HEK293 (cell line): ENCODE measurements at regions not wholly inside any gene's neighbourhood (a gene's known extent, or its start where the extent isn't known, plus 50 kb on each side); places are given as distances from the start of the nearest gene placed in this dataset.

ENCODE experiments used
- CTCF ChIA-PET: fragments of 350-600 bp; formaldehyde crosslinking; extraction: SDS; loops from one replicate; lab custom pipeline; 2021; ENCODE audit warnings: antibody characterized with exemption; lab: Yijun Ruan, JAX
- POLR2A ChIA-PET: fragments of 300-600 bp; formaldehyde crosslinking; extraction: SDS; loops from one replicate; lab custom pipeline; 2020; ENCODE audit warnings: antibody characterized with exemption, inconsistent platforms; lab: Yijun Ruan, JAX
- H3K27ac ChIP-seq: fragments of 200-500 bp; sonication (Bioruptor generic); 2 replicates; pipeline ENCODE4 v1.5.1; 2014; ENCODE audit warnings: low read depth, low read length, control low read depth, inconsistent platforms; ENCODE audit errors: extremely low read depth
- H3K36me3 ChIP-seq, 2 experiments: fragments of 200-500 bp in 1 of 2; sonication (Bioruptor generic) in 1 of 2; 1 replicate in 1 of 2; 2 replicates in 1 of 2; pipeline ENCODE4 v1.5.1; 2014 to 2017; ENCODE audit warnings: inconsistent platforms in 2 of 2, low read length in 2 of 2; ENCODE audit not compliant: control insufficient read depth in 2 of 2, insufficient read depth in 1 of 2
- H3K4me1 ChIP-seq: fragments of 200-500 bp; sonication (Bioruptor generic); 2 replicates; pipeline ENCODE4 v1.5.1; 2014; ENCODE audit warnings: mild to moderate bottlenecking, low read length, inconsistent platforms; ENCODE audit not compliant: control insufficient read depth, insufficient read depth
- H3K4me3 ChIP-seq: 2 replicates; pipeline ENCODE4 v1.5.1; 2011; ENCODE audit warnings: low read depth, mild to moderate bottlenecking, control low read depth, low read length, moderate library complexity
- H3K9me3 ChIP-seq: fragments of 200-500 bp; sonication (Bioruptor generic); 2 replicates; pipeline ENCODE4 v1.5.1; 2014; ENCODE audit warnings: low read depth, low read length, inconsistent platforms; ENCODE audit not compliant: control insufficient read depth, insufficient read depth
- FEZF1 ChIP-seq: fragments of 450-650 bp; formaldehyde crosslinking; IDR thresholded peaks from 2 replicates; pipeline ENCODE4 v1.5.1; 2016; ENCODE audit warnings: missing biosample characterization, missing genetic modification characterization
- KLF1 ChIP-seq: fragments of 450-650 bp; formaldehyde crosslinking; IDR thresholded peaks from 2 replicates; pipeline ENCODE4 v1.5.1; 2016; ENCODE audit warnings: missing biosample characterization, missing genetic modification characterization
- KLF16 ChIP-seq: fragments of 450-650 bp; formaldehyde crosslinking; IDR thresholded peaks from 2 replicates; pipeline ENCODE4 v1.5.1; 2017; ENCODE audit warnings: missing biosample characterization, missing genetic modification characterization
- KLF8 ChIP-seq: fragments of 450-650 bp; formaldehyde crosslinking; IDR thresholded peaks from 2 replicates; pipeline ENCODE4 v1.5.1; 2016; ENCODE audit warnings: missing biosample characterization, missing genetic modification characterization
- SCRT1 ChIP-seq: fragments of 450-650 bp; formaldehyde crosslinking; IDR thresholded peaks from 2 replicates; pipeline ENCODE4 v1.5.1; 2016; ENCODE audit warnings: missing biosample characterization, missing genetic modification characterization, borderline replicate concordance
- SP2 ChIP-seq: fragments of 450-650 bp; formaldehyde crosslinking; IDR thresholded peaks from 2 replicates; pipeline ENCODE4 v1.5.1; 2016; ENCODE audit warnings: missing biosample characterization, missing genetic modification characterization
- TRIM28 ChIP-seq: IDR thresholded peaks from 2 replicates; pipeline ENCODE4 v1.6.1; 2011; ENCODE audit warnings: low read length, control low read depth, borderline replicate concordance
- ZBTB1 ChIP-seq: fragments of 450-650 bp; formaldehyde crosslinking; IDR thresholded peaks from 2 replicates; pipeline ENCODE4 v1.5.1; 2016; ENCODE audit warnings: missing biosample characterization, missing genetic modification characterization
- ZBTB21 ChIP-seq: fragments of 450-650 bp; formaldehyde crosslinking; IDR thresholded peaks from 2 replicates; pipeline ENCODE4 v1.5.1; 2017; ENCODE audit warnings: missing biosample characterization, missing genetic modification characterization
- ZBTB8A ChIP-seq: fragments of 450-650 bp; formaldehyde crosslinking; IDR thresholded peaks from 2 replicates; pipeline ENCODE4 v1.5.1; 2016; ENCODE audit warnings: missing biosample characterization, missing genetic modification characterization
- ZNF157 ChIP-seq: fragments of 450-650 bp; formaldehyde crosslinking; IDR thresholded peaks from 2 replicates; pipeline ENCODE4 v1.5.1; 2016; ENCODE audit warnings: missing biosample characterization, missing genetic modification characterization
- ZNF18 ChIP-seq: fragments of 450-650 bp; formaldehyde crosslinking; IDR thresholded peaks from 2 replicates; pipeline ENCODE4 v1.5.1; 2016; ENCODE audit warnings: missing biosample characterization, missing genetic modification characterization
- ZNF184 ChIP-seq: fragments of 450-650 bp; IDR thresholded peaks from 2 replicates; pipeline ENCODE4 v1.5.1; 2018; ENCODE audit warnings: missing biosample characterization, mild to moderate bottlenecking, missing genetic modification characterization
- ZNF302 ChIP-seq: fragments of 450-650 bp; formaldehyde crosslinking; IDR thresholded peaks from 2 replicates; pipeline ENCODE4 v1.5.1; 2016; ENCODE audit warnings: missing biosample characterization, missing genetic modification characterization, low read depth
- ZNF394 ChIP-seq: fragments of 450-650 bp; formaldehyde crosslinking; IDR thresholded peaks from 2 replicates; pipeline ENCODE4 v1.5.1; 2016; ENCODE audit warnings: missing biosample characterization, missing genetic modification characterization, mild to moderate bottlenecking, moderate library complexity, borderline replicate concordance
- ZNF514 ChIP-seq: fragments of 450-650 bp; formaldehyde crosslinking; IDR thresholded peaks from 2 replicates; pipeline ENCODE4 v1.5.1; 2016; ENCODE audit warnings: missing biosample characterization, missing genetic modification characterization
- ZNF792 ChIP-seq: fragments of 450-650 bp; formaldehyde crosslinking; IDR thresholded peaks from 2 replicates; pipeline ENCODE4 v1.5.1; 2016; ENCODE audit warnings: missing biosample characterization, missing genetic modification characterization
- TF ChIP-seq, protein P1 (sequence below): fragments of 450-650 bp; formaldehyde crosslinking; IDR thresholded peaks from 2 replicates; pipeline ENCODE4 v1.5.1; 2017; ENCODE audit warnings: missing biosample characterization, mild to moderate bottlenecking, missing genetic modification characterization, moderate library complexity
- TF ChIP-seq, protein P2 (sequence below): fragments of 450-650 bp; IDR thresholded peaks from 2 replicates; pipeline ENCODE4 v1.5.1; 2018; ENCODE audit warnings: missing biosample characterization, missing genetic modification characterization
- TF ChIP-seq, protein P3 (sequence below): fragments of 450-650 bp; formaldehyde crosslinking; IDR thresholded peaks from 2 replicates; pipeline ENCODE4 v1.5.1; 2016; ENCODE audit warnings: missing biosample characterization, missing genetic modification characterization
- TF ChIP-seq, protein P4 (sequence below): fragments of 450-650 bp; formaldehyde crosslinking; IDR thresholded peaks from 2 replicates; pipeline ENCODE4 v1.5.1; 2016; ENCODE audit warnings: missing biosample characterization, missing genetic modification characterization, low read depth
- TF ChIP-seq, protein P5 (sequence below): fragments of 450-650 bp; formaldehyde crosslinking; IDR thresholded peaks from 2 replicates; pipeline ENCODE4 v1.5.1; 2016; ENCODE audit warnings: missing biosample characterization, missing genetic modification characterization

DNA sequence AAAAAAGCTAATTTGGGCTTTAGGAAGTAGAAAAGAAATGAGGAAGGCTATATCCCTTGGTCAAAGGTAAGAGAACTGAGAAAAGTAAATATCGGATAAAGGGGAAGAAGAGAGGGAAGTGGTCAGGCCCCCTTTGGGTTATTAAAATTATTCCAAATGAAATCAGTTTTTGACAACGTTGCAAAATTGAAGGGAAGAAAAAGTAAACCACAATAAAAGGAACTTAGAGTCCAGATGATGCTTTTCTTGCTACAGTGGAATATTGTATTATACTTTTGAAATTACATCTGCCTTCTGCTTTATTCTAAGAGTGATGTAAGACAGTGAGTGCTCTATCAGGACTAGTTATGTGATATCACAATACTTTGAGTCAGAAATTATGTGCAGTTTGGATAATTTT lies 59.4 kb upstream of the RBPJ start:
- no peaks in the 10 kb centered on the region for H3K9me3 ChIP-seq

GRCh38 chr4:26263165-26263564 lies 57.6 kb upstream of the RBPJ start:
- Histone ChIP-seq H3K36me3 (no peaks in the 10 kb centered on the region), H3K27ac (no peak overlapping the region), H3K9me3 (no peaks in the 10 kb centered on the region), H3K4me1 (no peaks in the 10 kb centered on the region), H3K4me3 (no peak overlapping the region)
- ChIA-PET POLR2A (no interaction called here), CTCF (no interaction called here)
- TF ChIP-seq ZBTB8A (tag by site-specific recombination) (no peak), ZNF394 (tag by site-specific recombination) (no peak), ZNF184 (tag by site-specific recombination) (no peak), KLF8 (tag by site-specific recombination) (no peak), ZNF157 (tag by site-specific recombination) (no peak), ZNF514 (tag by site-specific recombination) (no peak), ZNF302 (tag by site-specific recombination) (no peak), FEZF1 (tag by site-specific recombination) (no peak), SCRT1 (tag by site-specific recombination) (no peak), ZBTB21 (tag by site-specific recombination) (no peak), ZNF792 (tag by site-specific recombination) (no peak), ZBTB1 (tag by site-specific recombination) (no peak)
- TF ChIP-seq, protein P1, sequence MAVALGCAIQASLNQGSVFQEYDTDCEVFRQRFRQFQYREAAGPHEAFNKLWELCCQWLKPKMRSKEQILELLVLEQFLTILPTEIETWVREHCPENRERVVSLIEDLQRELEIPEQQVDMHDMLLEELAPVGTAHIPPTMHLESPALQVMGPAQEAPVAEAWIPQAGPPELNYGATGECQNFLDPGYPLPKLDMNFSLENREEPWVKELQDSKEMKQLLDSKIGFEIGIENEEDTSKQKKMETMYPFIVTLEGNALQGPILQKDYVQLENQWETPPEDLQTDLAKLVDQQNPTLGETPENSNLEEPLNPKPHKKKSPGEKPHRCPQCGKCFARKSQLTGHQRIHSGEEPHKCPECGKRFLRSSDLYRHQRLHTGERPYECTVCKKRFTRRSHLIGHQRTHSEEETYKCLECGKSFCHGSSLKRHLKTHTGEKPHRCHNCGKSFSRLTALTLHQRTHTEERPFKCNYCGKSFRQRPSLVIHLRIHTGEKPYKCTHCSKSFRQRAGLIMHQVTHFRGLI = no peak
- TF ChIP-seq, protein P2, sequence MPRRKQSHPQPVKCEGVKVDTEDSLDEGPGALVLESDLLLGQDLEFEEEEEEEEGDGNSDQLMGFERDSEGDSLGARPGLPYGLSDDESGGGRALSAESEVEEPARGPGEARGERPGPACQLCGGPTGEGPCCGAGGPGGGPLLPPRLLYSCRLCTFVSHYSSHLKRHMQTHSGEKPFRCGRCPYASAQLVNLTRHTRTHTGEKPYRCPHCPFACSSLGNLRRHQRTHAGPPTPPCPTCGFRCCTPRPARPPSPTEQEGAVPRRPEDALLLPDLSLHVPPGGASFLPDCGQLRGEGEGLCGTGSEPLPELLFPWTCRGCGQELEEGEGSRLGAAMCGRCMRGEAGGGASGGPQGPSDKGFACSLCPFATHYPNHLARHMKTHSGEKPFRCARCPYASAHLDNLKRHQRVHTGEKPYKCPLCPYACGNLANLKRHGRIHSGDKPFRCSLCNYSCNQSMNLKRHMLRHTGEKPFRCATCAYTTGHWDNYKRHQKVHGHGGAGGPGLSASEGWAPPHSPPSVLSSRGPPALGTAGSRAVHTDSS (tag by site-specific recombination) = no peak
- TF ChIP-seq, protein P3, sequence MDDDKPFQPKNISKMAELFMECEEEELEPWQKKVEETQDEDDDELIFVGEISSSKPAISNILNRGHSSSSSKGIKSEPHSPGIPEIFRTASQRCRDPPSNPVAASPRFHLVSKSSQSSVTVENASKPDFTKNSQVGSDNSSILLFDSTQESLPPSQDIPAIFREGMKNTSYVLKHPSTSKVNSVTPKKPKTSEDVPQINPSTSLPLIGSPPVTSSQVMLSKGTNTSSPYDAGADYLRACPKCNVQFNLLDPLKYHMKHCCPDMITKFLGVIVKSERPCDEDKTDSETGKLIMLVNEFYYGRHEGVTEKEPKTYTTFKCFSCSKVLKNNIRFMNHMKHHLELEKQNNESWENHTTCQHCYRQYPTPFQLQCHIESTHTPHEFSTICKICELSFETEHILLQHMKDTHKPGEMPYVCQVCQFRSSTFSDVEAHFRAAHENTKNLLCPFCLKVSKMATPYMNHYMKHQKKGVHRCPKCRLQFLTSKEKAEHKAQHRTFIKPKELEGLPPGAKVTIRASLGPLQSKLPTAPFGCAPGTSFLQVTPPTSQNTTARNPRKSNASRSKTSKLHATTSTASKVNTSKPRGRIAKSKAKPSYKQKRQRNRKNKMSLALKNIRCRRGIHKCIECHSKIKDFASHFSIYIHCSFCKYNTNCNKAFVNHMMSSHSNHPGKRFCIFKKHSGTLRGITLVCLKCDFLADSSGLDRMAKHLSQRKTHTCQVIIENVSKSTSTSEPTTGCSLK = no peak

More for the DNA sequence above, 59.4 kb upstream of the RBPJ start:
- ChIA-PET CTCF (no interaction called here), POLR2A (no interaction called here)
- Histone ChIP-seq H3K4me1 (no peaks in the 10 kb centered on the region), H3K36me3 (no peaks in the 10 kb centered on the region), H3K27ac (no peak overlapping the region), H3K4me3 (no peak overlapping the region)
- TF ChIP-seq ZNF18 (tag by site-specific recombination) = no peak
- TF ChIP-seq FEZF1 (tag by site-specific recombination) = no peak
- TF ChIP-seq KLF16 (tag by site-specific recombination) = no peak
- TF ChIP-seq, protein P4, sequence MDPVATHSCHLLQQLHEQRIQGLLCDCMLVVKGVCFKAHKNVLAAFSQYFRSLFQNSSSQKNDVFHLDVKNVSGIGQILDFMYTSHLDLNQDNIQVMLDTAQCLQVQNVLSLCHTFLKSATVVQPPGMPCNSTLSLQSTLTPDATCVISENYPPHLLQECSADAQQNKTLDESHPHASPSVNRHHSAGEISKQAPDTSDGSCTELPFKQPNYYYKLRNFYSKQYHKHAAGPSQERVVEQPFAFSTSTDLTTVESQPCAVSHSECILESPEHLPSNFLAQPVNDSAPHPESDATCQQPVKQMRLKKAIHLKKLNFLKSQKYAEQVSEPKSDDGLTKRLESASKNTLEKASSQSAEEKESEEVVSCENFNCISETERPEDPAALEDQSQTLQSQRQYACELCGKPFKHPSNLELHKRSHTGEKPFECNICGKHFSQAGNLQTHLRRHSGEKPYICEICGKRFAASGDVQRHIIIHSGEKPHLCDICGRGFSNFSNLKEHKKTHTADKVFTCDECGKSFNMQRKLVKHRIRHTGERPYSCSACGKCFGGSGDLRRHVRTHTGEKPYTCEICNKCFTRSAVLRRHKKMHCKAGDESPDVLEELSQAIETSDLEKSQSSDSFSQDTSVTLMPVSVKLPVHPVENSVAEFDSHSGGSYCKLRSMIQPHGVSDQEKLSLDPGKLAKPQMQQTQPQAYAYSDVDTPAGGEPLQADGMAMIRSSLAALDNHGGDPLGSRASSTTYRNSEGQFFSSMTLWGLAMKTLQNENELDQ (tag by site-specific recombination) = no peak
- no peak for TF ChIP-seq TRIM28
- TF ChIP-seq KLF1 (tag by site-specific recombination) = no peak
- TF ChIP-seq, protein P2 (tag by site-specific recombination) = no peak
- no peak for TF ChIP-seq SP2 (tag by site-specific recombination)
- TF ChIP-seq, protein P5, sequence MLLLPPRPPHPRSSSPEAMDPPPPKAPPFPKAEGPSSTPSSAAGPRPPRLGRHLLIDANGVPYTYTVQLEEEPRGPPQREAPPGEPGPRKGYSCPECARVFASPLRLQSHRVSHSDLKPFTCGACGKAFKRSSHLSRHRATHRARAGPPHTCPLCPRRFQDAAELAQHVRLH (tag by site-specific recombination) = no peak
- TF ChIP-seq, all 188 proteins: peak for 0
